ENCODE measurements at regions not wholly inside any gene's neighbourhood (a gene's known extent, or its start where the extent isn't known, plus 50 kb on each side); places are given as distances from the start of the nearest gene placed in this dataset.
A peak's percentile ranks its signal among the peaks of the same experiment; 100 is the strongest.

GRCh38 chr12:72740064-72740463 is 467.9 kb downstream of the TRHDE start:
- Histone ChIP-seq H3K27me3 (ENCODE audit: control insufficient read depth, insufficient read depth, low read length) (no peaks in the 10 kb centered on the region), H3K4me3 (ENCODE audit: low read length) (no peak overlapping the region), H3K4me1 (ENCODE audit: control insufficient read depth, insufficient read depth, low read length) (no peaks in the 10 kb centered on the region), H3K27ac (ENCODE audit: low read length) (no peak overlapping the region), H3K9me3 (ENCODE audit: control insufficient read depth, insufficient read depth, low read length) (peaks cover 8% of the 10 kb centered on the region), H3K36me3 (ENCODE audit: control insufficient read depth, insufficient read depth, low read length) (no peaks in the 10 kb centered on the region)
- peaks cover 9 to 11% of the 10 kb centered on the region in 2 donors for H3K9me3 Mint-ChIP-seq
- H3K4me3 Mint-ChIP-seq, result no peak overlapping the region
- ATAC-seq, result no peak
- H3K27ac Mint-ChIP-seq, result no peak overlapping the region
- peaks cover 37% of the 10 kb centered on the region for H3K36me3 Mint-ChIP-seq
- no peaks in the 10 kb centered on the region for H3K27me3 Mint-ChIP-seq (ENCODE audit: low read depth in 2 of 2)
- TF ChIP-seq CTCF (IDR thresholded peaks at IDR 0.05), result no peak
- WGBS (ENCODE audit: insufficient coverage), result 100% methylated on average over 1 of the region's 1 CpG
- no peaks in the 10 kb centered on the region for H3K4me1 Mint-ChIP-seq
- intact Hi-C loops (cut with micrococcal nuclease), result no loop called here
- no peak for DNase-seq

- H3K36me3 ChIP-seq (ENCODE audit: control insufficient read depth, insufficient read depth, low read length), result no peaks in the 10 kb centered on the region
- DNase-seq (no peak), ATAC-seq (no peak)
- no peak overlapping the region for H3K4me3 Mint-ChIP-seq
- no peak overlapping the region for H3K4me3 ChIP-seq (ENCODE audit: low read length)
- no peak overlapping the region for H3K27ac ChIP-seq (ENCODE audit: low read length)
- intact Hi-C loops (cut with micrococcal nuclease), result no loop called here
- no peaks in the 10 kb centered on the region for H3K27me3 ChIP-seq (ENCODE audit: control insufficient read depth, insufficient read depth, low read length)
- no peaks in the 10 kb centered on the region for H3K27me3 Mint-ChIP-seq (ENCODE audit: low read depth in 2 of 2)
- TF ChIP-seq CTCF (IDR thresholded peaks at IDR 0.05), result no peak
- no peak overlapping the region for H3K27ac Mint-ChIP-seq
- no peaks in the 10 kb centered on the region for H3K4me1 ChIP-seq (ENCODE audit: control insufficient read depth, insufficient read depth, low read length)
- H3K4me1 Mint-ChIP-seq, result no peaks in the 10 kb centered on the region
- peaks cover 9 to 11% of the 10 kb centered on the region in 2 donors for H3K9me3 Mint-ChIP-seq
- peaks cover 37% of the 10 kb centered on the region for H3K36me3 Mint-ChIP-seq
- H3K9me3 ChIP-seq (ENCODE audit: control insufficient read depth, insufficient read depth, low read length), result peaks cover 8% of the 10 kb centered on the region
These were observed 470.4 kb downstream of the TRHDE start for GRCh38 chr12:72742568-72742967.

GRCh38 chr12:72746048-72746447 is 473.9 kb downstream of the TRHDE start:
- H3K27ac ChIP-seq (ENCODE audit: low read length), result no peak overlapping the region
- ATAC-seq (no peak), DNase-seq (no peak)
- H3K36me3 ChIP-seq (ENCODE audit: control insufficient read depth, insufficient read depth, low read length), result no peaks in the 10 kb centered on the region
- peaks cover 3% of the 10 kb centered on the region for H3K9me3 ChIP-seq (ENCODE audit: control insufficient read depth, insufficient read depth, low read length)
- Mint-ChIP-seq H3K4me1 (no peaks in the 10 kb centered on the region), H3K36me3 (peaks cover 37% of the 10 kb centered on the region), H3K27ac (no peak overlapping the region), H3K27me3 (ENCODE audit: low read depth in 2 of 2) (no peaks in the 10 kb centered on the region), H3K9me3 (peaks cover 13 to 18% of the 10 kb centered on the region in 2 donors), H3K4me3 (no peak overlapping the region)
- TF ChIP-seq CTCF (IDR thresholded peaks at IDR 0.05), result no peak
- intact Hi-C loops (cut with micrococcal nuclease), result no loop called here
- H3K4me3 ChIP-seq (ENCODE audit: low read length), result no peak overlapping the region
- no peaks in the 10 kb centered on the region for H3K4me1 ChIP-seq (ENCODE audit: control insufficient read depth, insufficient read depth, low read length)
- no peaks in the 10 kb centered on the region for H3K27me3 ChIP-seq (ENCODE audit: control insufficient read depth, insufficient read depth, low read length)
- no CpG with 5 or more reads among the region's 2 CpGs for WGBS (ENCODE audit: insufficient coverage)

- DNase-seq, result peak in 1 of 2 donors; percentile 1
These were observed 475.1 kb downstream of the TRHDE start for GRCh38 chr12:72747111-72747849.

More at GRCh38 chr12:72747111-72747849, 475.1 kb downstream of the TRHDE start:
- TF ChIP-seq CTCF (IDR thresholded peaks at IDR 0.05), result no peak
- WGBS (ENCODE audit: insufficient coverage), result 37% methylated on average over 4 of the region's 4 CpGs
- H3K4me1 ChIP-seq (ENCODE audit: control insufficient read depth, insufficient read depth, low read length), result no peaks in the 10 kb centered on the region
- no peaks in the 10 kb centered on the region for H3K9me3 ChIP-seq (ENCODE audit: control insufficient read depth, insufficient read depth, low read length)
- intact Hi-C loops (cut with micrococcal nuclease), result no loop called here
- Mint-ChIP-seq H3K27ac (no peak overlapping the region), H3K36me3 (peaks cover 28% of the 10 kb centered on the region), H3K9me3 (peaks cover 10 to 18% of the 10 kb centered on the region in 2 donors), H3K4me3 (no peak overlapping the region), H3K4me1 (no peaks in the 10 kb centered on the region), H3K27me3 (ENCODE audit: low read depth in 2 of 2) (no peaks in the 10 kb centered on the region)
- no peak overlapping the region for H3K27ac ChIP-seq (ENCODE audit: low read length)
- ATAC-seq, result no peak
- no peak overlapping the region for H3K4me3 ChIP-seq (ENCODE audit: low read length)
- no peaks in the 10 kb centered on the region for H3K27me3 ChIP-seq (ENCODE audit: control insufficient read depth, insufficient read depth, low read length)
- H3K36me3 ChIP-seq (ENCODE audit: control insufficient read depth, insufficient read depth, low read length), result no peaks in the 10 kb centered on the region

All from natural killer cell (primary cell).